SK-N-SH (cell line): ENCODE measurements at regions not wholly inside any gene's neighbourhood (a gene's known extent, or its start where the extent isn't known, plus 50 kb on each side); places are given as distances from the start of the nearest gene placed in this dataset.

Source experiments
- CTCF ChIA-PET: fragments of 300-600, 350-600 bp; formaldehyde crosslinking; extraction: SDS; loops from one replicate; lab custom pipeline; 2021; lab: Yijun Ruan, JAX
- POLR2A ChIA-PET: fragments of 350-600 bp; sonication (Branson Sonifier 250); formaldehyde crosslinking; extraction: SDS; loops from one replicate; lab custom pipeline; 2020; ENCODE audit warnings: antibody characterized with exemption, inconsistent platforms; lab: Yijun Ruan, JAX
- DNase-seq: peaks from one replicate; pipeline ENCODE4 v3.0.0; 2012
- H2AFZ ChIP-seq: fragments of 200-600 bp; sonication (generic); 2 replicates; pipeline ENCODE4 v1.8.1; 2016; ENCODE audit warnings: antibody characterized with exemption, mild to moderate bottlenecking, low read depth
- H3F3A ChIP-seq: fragments of 200-600 bp; sonication (generic); replicated peaks from 2 replicates; pipeline ENCODE3; 2016; ENCODE audit warnings: antibody characterized with exemption, mild to moderate bottlenecking; ENCODE audit not compliant: insufficient read depth
- H3K27ac ChIP-seq, 2 experiments: fragments of 200-500 bp in 1 of 2; fragments of 200-600 bp in 1 of 2; sonication (Bioruptor generic) in 1 of 2; sonication (generic), shearing (Covaris generic) in 1 of 2; 2 replicates each; pipeline versions ENCODE4 v1.5.1 to v1.6.1; 2014 to 2016; ENCODE audit warnings: low read depth in 2 of 2, inconsistent platforms in 1 of 2, low read length in 1 of 2, mild to moderate bottlenecking in 1 of 2, mixed read lengths in 1 of 2
- H3K27me3 ChIP-seq: fragments of 200-600 bp; sonication (generic), shearing (Covaris generic); 2 replicates; pipeline ENCODE4 v1.6.1; 2016; ENCODE audit warnings: mixed run types; ENCODE audit not compliant: insufficient read depth
- H3K36me3 ChIP-seq, 2 experiments: fragments of 200-500 bp in 1 of 2; fragments of 200-600 bp in 1 of 2; sonication (Bioruptor generic) in 1 of 2; sonication (generic) in 1 of 2; replicated peaks in 1 of 2; 2 replicates each; pipeline versions ENCODE3 to v1.5.1; 2014 to 2016; ENCODE audit warnings: low read length in 1 of 2, mild to moderate bottlenecking in 1 of 2; ENCODE audit not compliant: insufficient read depth in 2 of 2, control insufficient read depth in 1 of 2
- H3K4me1 ChIP-seq, 2 experiments: fragments of 200-500 bp in 1 of 2; fragments of 200-600 bp in 1 of 2; sonication (Bioruptor generic) in 1 of 2; sonication (generic), shearing (Covaris generic) in 1 of 2; 2 replicates each; pipeline versions ENCODE4 v1.5.1 to v1.6.1; 2014 to 2016; ENCODE audit warnings: low read depth in 1 of 2, low read length in 1 of 2, mixed run types in 1 of 2; ENCODE audit not compliant: insufficient read depth in 2 of 2, control insufficient read depth in 1 of 2
- H3K4me2 ChIP-seq: fragments of 200-600 bp; sonication (generic), shearing (Covaris generic); 2 replicates; pipeline ENCODE4 v1.6.1; 2017; ENCODE audit warnings: mixed run types
- H3K4me3 ChIP-seq, 2 experiments: fragments of 200-500 bp in 1 of 2; fragments of 200-600 bp in 1 of 2; sonication (Bioruptor generic) in 1 of 2; sonication (generic), shearing (Covaris generic) in 1 of 2; 2 replicates each; pipeline versions ENCODE4 v1.5.1 to v1.8.1; 2014 to 2016; ENCODE audit warnings: low read depth in 2 of 2, inconsistent platforms in 1 of 2, low read length in 1 of 2, mild to moderate bottlenecking in 1 of 2, mixed read lengths in 1 of 2, moderate library complexity in 1 of 2
- H3K79me2 ChIP-seq: fragments of 200-600 bp; sonication (generic); 2 replicates; pipeline ENCODE4 v1.8.1; 2017; ENCODE audit warnings: mild to moderate bottlenecking; ENCODE audit not compliant: insufficient read depth
- H3K9ac ChIP-seq: fragments of 200-600 bp; sonication (generic); 2 replicates; pipeline ENCODE4 v1.6.1; 2017; ENCODE audit warnings: mixed run types
- H3K9me2 ChIP-seq: fragments of 200-600 bp; sonication (generic); 2 replicates; pipeline ENCODE4 v1.6.1; 2017; ENCODE audit warnings: mixed run types
- H3K9me3 ChIP-seq: fragments of 200-600 bp; sonication (generic); 2 replicates; pipeline ENCODE4 v1.6.1; 2017; ENCODE audit warnings: mixed run types, mild to moderate bottlenecking, moderate library complexity
- H4K20me1 ChIP-seq: fragments of 200-600 bp; sonication (generic); 2 replicates; pipeline ENCODE4 v1.6.1; 2017; ENCODE audit warnings: mild to moderate bottlenecking, mixed run types; ENCODE audit not compliant: insufficient read depth
- FOSL2 ChIP-seq: IDR thresholded peaks from 2 replicates; pipeline ENCODE4 v1.4.0; 2012; ENCODE audit warnings: low read depth, mild to moderate bottlenecking, moderate library complexity, borderline replicate concordance
- FOXJ3 ChIP-seq: sonication (generic); formaldehyde crosslinking; IDR thresholded peaks from 2 replicates; pipeline ENCODE4 v1.5.1; 2020; ENCODE audit warnings: mild to moderate bottlenecking, missing genetic modification reagents
- FOXM1 ChIP-seq: IDR thresholded peaks from 2 replicates; pipeline ENCODE4 v1.4.0; 2012; ENCODE audit warnings: low read depth, mild to moderate bottlenecking
- GABPA ChIP-seq: IDR thresholded peaks from 2 replicates; pipeline ENCODE4 v1.4.0; 2012; ENCODE audit warnings: low read depth, mild to moderate bottlenecking
- JUND ChIP-seq: IDR thresholded peaks from 2 replicates; pipeline ENCODE4 v1.4.0; 2012
- MAX ChIP-seq: IDR thresholded peaks from 2 replicates; pipeline ENCODE4 v1.4.0; 2012; ENCODE audit warnings: low read depth
- MXI1 ChIP-seq: IDR thresholded peaks from 2 replicates; pipeline ENCODE4 v1.6.1; 2012; ENCODE audit warnings: mild to moderate bottlenecking, low read depth, low read length, improper control_type of control experiment
- NFIC ChIP-seq: IDR thresholded peaks from 2 replicates; pipeline ENCODE4 v1.4.0; 2012; ENCODE audit warnings: borderline replicate concordance
- NRF1 ChIP-seq: IDR thresholded peaks from 2 replicates; pipeline ENCODE4 v1.6.1; 2012; ENCODE audit warnings: low read depth, mild to moderate bottlenecking, low read length
- PBX3 ChIP-seq: IDR thresholded peaks from 2 replicates; pipeline ENCODE4; 2012
- POLR2AphosphoS5 ChIP-seq: IDR thresholded peaks from 2 replicates; pipeline ENCODE4 v1.6.1; 2012; ENCODE audit warnings: low read depth, low read length
- RAD21 ChIP-seq: IDR thresholded peaks from 2 replicates; pipeline ENCODE4 v1.6.1; 2012; ENCODE audit warnings: mild to moderate bottlenecking, low read length
- RCOR1 ChIP-seq: fragments of 150-350 bp; IDR thresholded peaks from 2 replicates; pipeline ENCODE4 v1.6.1; 2017; ENCODE audit warnings: antibody characterized with exemption, low read length
- RXRA ChIP-seq: IDR thresholded peaks from 2 replicates; pipeline ENCODE4 v1.4.0; 2012; ENCODE audit warnings: low read depth, mild to moderate bottlenecking, borderline replicate concordance
- SIN3A ChIP-seq: IDR thresholded peaks from 2 replicates; pipeline ENCODE4 v1.6.1; 2012; ENCODE audit warnings: low read depth, mild to moderate bottlenecking, low read length, moderate library complexity, borderline replicate concordance
- TAF1 ChIP-seq: IDR thresholded peaks from 2 replicates; pipeline ENCODE4 v1.6.1; 2012; ENCODE audit warnings: low read depth, mild to moderate bottlenecking, low read length, moderate library complexity, borderline replicate concordance
- TCF12 ChIP-seq: IDR thresholded peaks from 2 replicates; pipeline ENCODE4 v1.4.0; 2012
- ZBTB33 ChIP-seq: IDR thresholded peaks from 2 replicates; pipeline ENCODE4 v1.4.0; 2012; ENCODE audit warnings: low read depth, borderline replicate concordance
- WGBS: methylation state at CpG from one replicate; pipeline ENCODE4 v1.1.6; 2017; ENCODE audit warnings: low lambda C conversion rate; 5-methylcytosine and 5-hydroxymethylcytosine counted together

- no peaks in the 10 kb centered on the region for H3K9me2 ChIP-seq
- no peaks in the 10 kb centered on the region; the same call in 1 of the 2 replicates for H3K9me3 ChIP-seq
- no peaks in the 10 kb centered on the region for H3F3A ChIP-seq
- no peak overlapping the region for H3K4me2 ChIP-seq
- no peaks in the 10 kb centered on the region; a peak in 1 of 4 replicates for H3K4me1 ChIP-seq
- H3K27ac ChIP-seq = no peak overlapping the region
- no peak for DNase-seq
- no peaks in the 10 kb centered on the region for H3K36me3 ChIP-seq
- no peaks in the 10 kb centered on the region for H3K79me2 ChIP-seq
- no peak overlapping the region for H2AFZ ChIP-seq
- TF ChIP-seq FOSL2 (no peak), MXI1 (no peak), TCF12 (no peak), SIN3A (no peak), PBX3 (no peak), ZBTB33 (no peak), RAD21 (no peak), NFIC (no peak), JUND (no peak), FOXJ3 (no peak), RXRA (no peak), FOXM1 (no peak), NRF1 (no peak), MAX (no peak), TAF1 (no peak), RCOR1 (no peak), POLR2AphosphoS5 (no peak), GABPA (no peak)
- POLR2A ChIA-PET = no interaction called here
- H3K27me3 ChIP-seq = no peaks in the 10 kb centered on the region
- H3K9ac ChIP-seq = no peak overlapping the region
- 10% methylated on average over 4 of the region's 4 CpGs for WGBS
- no peak overlapping the region for H3K4me3 ChIP-seq
- CTCF ChIA-PET = interaction anchor here (0.8 kb wide), 1 partner anchor 15 kb away, joined by 3 read pairs; no protein-coding TSS in a partner anchor
- H4K20me1 ChIP-seq = no peaks in the 10 kb centered on the region
Observed at GRCh38 chr2:18047213-18047611, 168.7 kb downstream of the KCNS3 start.
